B cell (primary cell): ENCODE measurements at regions not wholly inside any gene's neighbourhood (a gene's known extent, or its start where the extent isn't known, plus 50 kb on each side); places are given as distances from the start of the nearest gene placed in this dataset.

Experiments
- ATAC-seq: fragments of 200-7000 bp; cut with Tn5 transposase; one replicate; pipeline ENCODE4 v1.10.0; 2021; ENCODE audit warnings: low read depth, mild to moderate bottlenecking, moderate number of reproducible peaks, moderate library complexity
- CTCF ChIA-PET: fragments of 350-600 bp; sonication (Branson Sonifier 250); formaldehyde crosslinking; loops from one replicate; lab custom pipeline; 2021; ENCODE audit warnings: antibody characterized with exemption, inconsistent platforms; lab: Charles Lee
- POLR2A ChIA-PET: fragments of 350-600 bp; sonication (Branson Sonifier 250); formaldehyde crosslinking; loops from one replicate; lab custom pipeline; 2021; ENCODE audit warnings: antibody characterized with exemption; lab: Charles Lee
- DNase-seq: peaks from one replicate; pipeline ENCODE4 v3.0.0; 2013
- H2AFZ ChIP-seq: 2 replicates; pipeline ENCODE4 v1.6.1; 2012; ENCODE audit warnings: mild to moderate bottlenecking, low read depth, low read length; ENCODE audit not compliant: insufficient read depth, poor library complexity, severe bottlenecking
- H3K27ac ChIP-seq, 2 donors: 1 replicate in 1 of 2; 2 replicates in 1 of 2; pipeline ENCODE4 v1.5.1; 2012 to 2013; ENCODE audit warnings: low read length in 2 of 2, mild to moderate bottlenecking in 2 of 2, moderate library complexity in 1 of 2
- H3K27me3 ChIP-seq, 4 experiments: fragments of 200-600 bp in 1 of 4; sonication (generic) in 1 of 4; replicated peaks in 1 of 4; 1 replicate in 2 of 4; 2 replicates in 2 of 4; pipeline versions ENCODE4 v1.6.1 to v1.7.0; 2013 to 2016; ENCODE audit warnings: low read length in 3 of 4, mild to moderate bottlenecking in 2 of 4, mixed read lengths in 1 of 4, moderate library complexity in 1 of 4; ENCODE audit not compliant: insufficient read depth in 4 of 4, control insufficient read depth in 3 of 4; ENCODE audit errors: control extremely low read depth in 1 of 4
- H3K36me3 ChIP-seq, 2 experiments: replicated peaks in 1 of 2; 1 replicate in 1 of 2; 2 replicates in 1 of 2; pipeline versions ENCODE4 v1.6.1 to v1.7.1; 2013; ENCODE audit warnings: low read length in 1 of 2; ENCODE audit not compliant: insufficient read depth in 2 of 2, control insufficient read depth in 1 of 2; ENCODE audit errors: control extremely low read depth in 1 of 2, extremely low read depth in 1 of 2
- H3K4me1 ChIP-seq, 2 donors: fragments of 200-600 bp in 1 of 2; sonication (generic) in 1 of 2; 1 replicate in 1 of 2; 2 replicates in 1 of 2; pipeline versions ENCODE4 v1.5.1 to v1.6.1; 2013 to 2017; ENCODE audit warnings: low read length in 2 of 2; ENCODE audit not compliant: control insufficient read depth in 2 of 2, insufficient read depth in 2 of 2
- H3K4me2 ChIP-seq: replicated peaks from 2 replicates; pipeline ENCODE3; 2012; ENCODE audit warnings: mild to moderate bottlenecking, low read depth, low read length; ENCODE audit not compliant: poor library complexity, severe bottlenecking
- H3K4me3 ChIP-seq, 5 experiments: fragments of 200-600 bp in 1 of 5; sonication (generic) in 1 of 5; 1 replicate in 3 of 5; 2 replicates in 2 of 5; pipeline versions ENCODE4 v1.5.1 to v1.7.0; 2011 to 2016; ENCODE audit warnings: low read length in 4 of 5, mild to moderate bottlenecking in 4 of 5, low read depth in 2 of 5, control low read depth in 1 of 5, moderate library complexity in 1 of 5; ENCODE audit not compliant: insufficient read depth in 1 of 5; ENCODE audit errors: control extremely low read depth in 1 of 5, extremely low read depth in 1 of 5
- H3K79me2 ChIP-seq: fragments of 200-600 bp; sonication (generic); one replicate; pipeline ENCODE4 v1.6.0; 2016; ENCODE audit warnings: low read length; ENCODE audit not compliant: control insufficient read depth, insufficient read depth
- H3K9ac ChIP-seq: fragments of 200-600 bp; sonication (generic); 2 replicates; pipeline ENCODE4 v1.6.1; 2017; ENCODE audit warnings: mild to moderate bottlenecking, low read length, moderate library complexity
- H3K9me3 ChIP-seq, 3 donors: one replicate each; pipeline versions ENCODE4 v1.6.1 to v1.7.1; 2013; ENCODE audit warnings: low read length in 2 of 3; ENCODE audit not compliant: control insufficient read depth in 2 of 3, insufficient read depth in 1 of 3; ENCODE audit errors: control extremely low read depth in 1 of 3
- H4K20me1 ChIP-seq: 2 replicates; pipeline ENCODE4 v1.6.0; 2012; ENCODE audit warnings: mild to moderate bottlenecking, low read length; ENCODE audit not compliant: insufficient read depth, control insufficient read depth, poor library complexity, severe bottlenecking
- H3K27ac Mint-ChIP-seq: one replicate; pipeline ENCODE4 v1.8.0; 2021; ENCODE audit warnings: mixed read lengths
- H3K27me3 Mint-ChIP-seq: one replicate; pipeline ENCODE4 v1.8.0; 2021; ENCODE audit warnings: mixed read lengths
- H3K4me1 Mint-ChIP-seq: one replicate; pipeline ENCODE4 v1.8.0; 2021; ENCODE audit warnings: mixed read lengths
- H3K4me3 Mint-ChIP-seq: one replicate; pipeline ENCODE4 v1.8.0; 2021; ENCODE audit warnings: mixed read lengths
- H3K9me3 Mint-ChIP-seq: one replicate; pipeline ENCODE4 v1.8.0; 2022; ENCODE audit warnings: mixed read lengths; ENCODE audit not compliant: insufficient read depth
- EZH2 ChIP-seq: IDR thresholded peaks from 2 replicates; pipeline ENCODE4 v1.6.1; 2012; ENCODE audit warnings: borderline replicate concordance, low read depth, mild to moderate bottlenecking, moderate library complexity, low read length; ENCODE audit not compliant: insufficient read depth, poor library complexity, severe bottlenecking
- WGBS: methylation state at CpG from one replicate; pipeline ENCODE4 v1.1.5; 2013; ENCODE audit warnings: missing lambda C conversion rate; ENCODE audit not compliant: insufficient coverage; 5-methylcytosine and 5-hydroxymethylcytosine counted together
- intact Hi-C: fragments of 100-400 bp; cut with micrococcal nuclease; formaldehyde crosslinking; loops from one replicate; pipeline ENCODE4 v1.10.0; 2022
- TF ChIP-seq, protein P1 (sequence below): fragments of 200-600 bp; IDR thresholded peaks from one replicate; pipeline ENCODE4 v1.8.0; 2022; ENCODE audit warnings: antibody characterized with exemption, mild to moderate bottlenecking

GRCh38 chr7:35519971-35520809, 174.7 kb downstream of the HERPUD2 start:
- Histone ChIP-seq H3K9me3 (no peaks in the 10 kb centered on the region), H3K79me2 (no peaks in the 10 kb centered on the region), H4K20me1 (no peaks in the 10 kb centered on the region), H2AFZ (peak overlapping the region; percentile 44), H3K4me3 (no peak overlapping the region), H3K27me3 (peaks cover 0 to 11% (median 5%) of the 10 kb centered on the region in 4 experiments), H3K4me1 (no peaks in the 10 kb centered on the region), H3K36me3 (no peaks in the 10 kb centered on the region), H3K4me2 (peak overlapping the region; percentile 27), H3K27ac (no peak overlapping the region), H3K9ac (no peak overlapping the region)
- ChIA-PET CTCF (interaction anchor here (0.8 to 1.6 kb wide), 6 partner anchors 12 to 696 kb away, joined by 3 to 10 read pairs (median 3); no protein-coding TSS in a partner anchor), POLR2A (no interaction called here)
- Mint-ChIP-seq H3K4me3 (no peak overlapping the region), H3K27ac (no peak overlapping the region), H3K9me3 (no peaks in the 10 kb centered on the region), H3K4me1 (peaks cover 4% of the 10 kb centered on the region), H3K27me3 (peaks cover 19% of the 10 kb centered on the region)
- DNase-seq: peak; percentile 65
- 79% methylated on average over 5 of the region's 14 CpGs for WGBS
- TF ChIP-seq, protein P1, sequence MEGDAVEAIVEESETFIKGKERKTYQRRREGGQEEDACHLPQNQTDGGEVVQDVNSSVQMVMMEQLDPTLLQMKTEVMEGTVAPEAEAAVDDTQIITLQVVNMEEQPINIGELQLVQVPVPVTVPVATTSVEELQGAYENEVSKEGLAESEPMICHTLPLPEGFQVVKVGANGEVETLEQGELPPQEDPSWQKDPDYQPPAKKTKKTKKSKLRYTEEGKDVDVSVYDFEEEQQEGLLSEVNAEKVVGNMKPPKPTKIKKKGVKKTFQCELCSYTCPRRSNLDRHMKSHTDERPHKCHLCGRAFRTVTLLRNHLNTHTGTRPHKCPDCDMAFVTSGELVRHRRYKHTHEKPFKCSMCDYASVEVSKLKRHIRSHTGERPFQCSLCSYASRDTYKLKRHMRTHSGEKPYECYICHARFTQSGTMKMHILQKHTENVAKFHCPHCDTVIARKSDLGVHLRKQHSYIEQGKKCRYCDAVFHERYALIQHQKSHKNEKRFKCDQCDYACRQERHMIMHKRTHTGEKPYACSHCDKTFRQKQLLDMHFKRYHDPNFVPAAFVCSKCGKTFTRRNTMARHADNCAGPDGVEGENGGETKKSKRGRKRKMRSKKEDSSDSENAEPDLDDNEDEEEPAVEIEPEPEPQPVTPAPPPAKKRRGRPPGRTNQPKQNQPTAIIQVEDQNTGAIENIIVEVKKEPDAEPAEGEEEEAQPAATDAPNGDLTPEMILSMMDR: peak; percentile 81
- no peak for TF ChIP-seq EZH2
- peak; percentile 51 for ATAC-seq
- intact Hi-C loops: no loop called here

DNA sequence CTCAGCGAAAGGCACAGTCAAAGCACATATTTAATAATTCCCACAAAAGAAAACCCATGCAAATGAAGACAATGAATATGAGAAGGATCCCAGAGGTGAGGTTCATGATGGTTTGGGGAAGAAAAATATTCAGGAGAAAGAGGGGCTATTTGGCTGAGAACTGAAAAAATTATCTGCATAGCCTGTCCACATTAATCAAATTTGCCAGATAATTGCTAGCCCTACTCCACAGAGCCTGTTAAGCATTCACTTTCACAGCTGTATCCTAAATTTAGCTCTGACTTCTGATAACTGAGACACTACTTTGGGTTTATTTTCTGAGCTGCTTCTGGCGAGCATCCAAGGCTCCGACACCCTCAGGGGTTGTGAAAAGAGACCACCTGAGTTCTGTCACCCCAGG, 176.2 kb downstream of the HERPUD2 start:
- no peak overlapping the region for H3K4me2 ChIP-seq
- 77% methylated on average over 2 of the region's 3 CpGs for WGBS
- no peaks in the 10 kb centered on the region for H4K20me1 ChIP-seq
- H2AFZ ChIP-seq: no peak overlapping the region
- peaks cover 0 to 11% (median 3%) of the 10 kb centered on the region in 4 experiments for H3K27me3 ChIP-seq
- no peak for DNase-seq
- intact Hi-C loops: no loop called here
- H3K4me3 ChIP-seq: no peak overlapping the region
- no peak overlapping the region for H3K9ac ChIP-seq
- H3K9me3 Mint-ChIP-seq: no peaks in the 10 kb centered on the region
- no peaks in the 10 kb centered on the region for H3K79me2 ChIP-seq
- H3K4me3 Mint-ChIP-seq: no peak overlapping the region
- H3K27ac Mint-ChIP-seq: no peak overlapping the region
- no peak for TF ChIP-seq EZH2
- TF ChIP-seq, protein P1: no peak
- no peaks in the 10 kb centered on the region for H3K4me1 ChIP-seq
- no peaks in the 10 kb centered on the region for H3K9me3 ChIP-seq
- CTCF ChIA-PET: interaction anchor here (1.3 kb wide), 1 partner anchor 11 kb away, joined by 3 read pairs; no protein-coding TSS in a partner anchor
- H3K4me1 Mint-ChIP-seq: peaks cover 4% of the 10 kb centered on the region
- no peak for ATAC-seq
- no peaks in the 10 kb centered on the region for H3K36me3 ChIP-seq
- H3K27me3 Mint-ChIP-seq: peaks cover 9% of the 10 kb centered on the region
- H3K27ac ChIP-seq: no peak overlapping the region
- POLR2A ChIA-PET: no interaction called here
